ENCODE measurements at regions not wholly inside any gene's neighbourhood (a gene's known extent, or its start where the extent isn't known, plus 50 kb on each side); places are given as distances from the start of the nearest gene placed in this dataset.

- DNase-seq: no peak
- no peak overlapping the region for H3K4me3 ChIP-seq
- no peaks in the 10 kb centered on the region for H3K27me3 ChIP-seq (replicated peaks; ENCODE audit: insufficient read depth)
- H3K79me2 ChIP-seq (ENCODE audit: insufficient read depth): no peaks in the 10 kb centered on the region
- peaks cover 3% of the 10 kb centered on the region for H3K9me3 ChIP-seq (ENCODE audit: low read depth)
- H3K27ac ChIP-seq: no peak overlapping the region
- WGBS, 2 experiments (ENCODE audit: low coverage in 1 of 2, low lambda C conversion rate in 2 of 2, missing lambda C conversion rate in 2 of 2): 66 to 69% methylated on average over 5 of the region's 5 CpGs
- H3K4me1 ChIP-seq (ENCODE audit: insufficient read depth): no peaks in the 10 kb centered on the region
- H3K36me3 ChIP-seq (ENCODE audit: low read depth): no peaks in the 10 kb centered on the region
- in situ Hi-C loops (cut with MboI): no loop called here
- no peaks in the 10 kb centered on the region for H3F3A ChIP-seq (ENCODE audit: insufficient read depth)
- H3K9ac ChIP-seq: no peak overlapping the region
- H3K9me2 ChIP-seq (ENCODE audit: insufficient read depth): no peaks in the 10 kb centered on the region
- H2AFZ ChIP-seq: no peak overlapping the region
- no peak for TF ChIP-seq EZH2phosphoT487 (IDR thresholded peaks at IDR 0.05; ENCODE audit: insufficient read depth, low read depth)
- no peak for TF ChIP-seq EZH2 (IDR thresholded peaks at IDR 0.05; ENCODE audit: insufficient read depth, poor library complexity, severe bottlenecking)
- H4K20me1 ChIP-seq (ENCODE audit: insufficient read depth): no peaks in the 10 kb centered on the region
- H3K4me2 ChIP-seq (ENCODE audit: unreplicated experiment): no peak overlapping the region
Measured at GRCh38 chr7:46525876-46526275, 604.8 kb upstream of the IGFBP3 start.

DNA sequence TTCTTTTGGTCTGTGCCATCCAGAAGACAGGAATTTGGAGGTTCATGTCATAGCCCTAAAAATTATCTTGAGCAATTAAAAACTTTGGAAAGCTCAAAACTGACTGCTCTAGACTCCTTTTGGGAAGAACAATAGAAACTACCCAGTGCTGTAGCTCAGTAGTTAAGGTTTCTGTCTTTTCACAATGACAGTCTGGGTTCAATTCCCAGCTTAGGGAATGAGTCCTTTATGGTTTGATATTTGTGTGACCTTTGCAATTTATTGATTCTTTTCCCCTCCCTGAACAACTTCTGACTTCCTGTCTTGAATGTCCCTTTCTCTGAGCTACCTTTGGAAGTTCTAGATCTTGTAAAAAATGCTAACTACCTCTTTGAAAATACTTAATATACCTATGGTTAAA, 603.3 kb upstream of the IGFBP3 start:
- H4K20me1 ChIP-seq (ENCODE audit: insufficient read depth): no peaks in the 10 kb centered on the region
- H3K9me3 ChIP-seq (ENCODE audit: low read depth): no peaks in the 10 kb centered on the region
- H3F3A ChIP-seq (ENCODE audit: insufficient read depth): no peaks in the 10 kb centered on the region
- no peaks in the 10 kb centered on the region for H3K79me2 ChIP-seq (ENCODE audit: insufficient read depth)
- no peak overlapping the region for H3K4me3 ChIP-seq
- H3K36me3 ChIP-seq (ENCODE audit: low read depth): no peaks in the 10 kb centered on the region
- in situ Hi-C loops (cut with MboI): no loop called here
- H3K27me3 ChIP-seq (replicated peaks; ENCODE audit: insufficient read depth): no peaks in the 10 kb centered on the region
- no peak for TF ChIP-seq EZH2 (IDR thresholded peaks at IDR 0.05; ENCODE audit: insufficient read depth, poor library complexity, severe bottlenecking)
- no peak for TF ChIP-seq EZH2phosphoT487 (IDR thresholded peaks at IDR 0.05; ENCODE audit: insufficient read depth, low read depth)
- no peaks in the 10 kb centered on the region; the same call in 1 of the 2 replicates for H3K9me2 ChIP-seq (ENCODE audit: insufficient read depth)
- no peak overlapping the region for H3K4me2 ChIP-seq (ENCODE audit: unreplicated experiment)
- no peak overlapping the region; the same call in 1 of the 2 replicates for H2AFZ ChIP-seq
- no peak overlapping the region for H3K9ac ChIP-seq
- no peaks in the 10 kb centered on the region for H3K4me1 ChIP-seq (ENCODE audit: insufficient read depth)
- no peak overlapping the region for H3K27ac ChIP-seq
- DNase-seq: peak; percentile 8

DNA sequence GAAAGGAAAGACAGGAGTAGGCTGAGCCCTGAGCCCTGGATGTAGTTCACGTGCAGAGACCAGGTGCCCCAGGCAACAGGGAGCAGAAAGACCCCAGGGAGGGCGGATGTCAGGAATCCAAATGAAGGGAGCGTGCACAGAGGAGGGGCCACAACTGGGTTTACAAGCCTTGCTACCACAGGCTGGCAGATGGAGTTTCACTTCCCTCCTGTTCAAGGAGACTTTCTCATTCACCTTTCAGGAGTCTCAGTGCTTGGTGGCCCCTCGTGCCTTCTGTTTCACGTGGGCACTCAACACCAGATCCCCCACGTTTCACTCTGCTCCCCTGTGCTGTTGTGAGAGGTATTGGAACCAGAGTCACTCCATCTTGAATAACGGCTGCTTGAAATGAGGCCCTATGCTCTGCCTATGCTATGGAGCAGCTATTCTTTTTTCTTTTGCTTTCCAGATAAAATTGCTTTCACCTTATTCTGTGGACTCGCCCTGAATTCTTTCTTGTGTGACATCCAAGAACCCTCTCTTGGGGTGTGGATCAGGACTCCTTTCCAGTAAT, 601.4 kb upstream of the IGFBP3 start:
- H3K4me2 ChIP-seq (ENCODE audit: unreplicated experiment): no peak overlapping the region
- no peak for DNase-seq
- H2AFZ ChIP-seq: no peak overlapping the region
- in situ Hi-C loops (cut with MboI): no loop called here
- no peaks in the 10 kb centered on the region for H3K36me3 ChIP-seq (ENCODE audit: low read depth)
- no peaks in the 10 kb centered on the region for H3K9me3 ChIP-seq (ENCODE audit: low read depth)
- H3K4me1 ChIP-seq (ENCODE audit: insufficient read depth): no peaks in the 10 kb centered on the region
- H3K79me2 ChIP-seq (ENCODE audit: insufficient read depth): no peaks in the 10 kb centered on the region
- H3K4me3 ChIP-seq: no peak overlapping the region
- no peak overlapping the region for H3K27ac ChIP-seq
- H3K9me2 ChIP-seq (ENCODE audit: insufficient read depth): no peaks in the 10 kb centered on the region; the same call in 1 of the 2 replicates
- no peak overlapping the region for H3K9ac ChIP-seq
- TF ChIP-seq EZH2phosphoT487 (IDR thresholded peaks at IDR 0.05; ENCODE audit: insufficient read depth, low read depth) (no peak), EZH2 (IDR thresholded peaks at IDR 0.05; ENCODE audit: insufficient read depth, poor library complexity, severe bottlenecking) (no peak)
- no peaks in the 10 kb centered on the region for H3F3A ChIP-seq (ENCODE audit: insufficient read depth)
- WGBS, 2 experiments (ENCODE audit: low coverage in 1 of 2, low lambda C conversion rate in 2 of 2, missing lambda C conversion rate in 2 of 2): 91 to 92% methylated on average over 8 of the region's 8 CpGs
- H4K20me1 ChIP-seq (ENCODE audit: insufficient read depth): no peaks in the 10 kb centered on the region
- H3K27me3 ChIP-seq (replicated peaks; ENCODE audit: insufficient read depth): no peaks in the 10 kb centered on the region

DNA sequence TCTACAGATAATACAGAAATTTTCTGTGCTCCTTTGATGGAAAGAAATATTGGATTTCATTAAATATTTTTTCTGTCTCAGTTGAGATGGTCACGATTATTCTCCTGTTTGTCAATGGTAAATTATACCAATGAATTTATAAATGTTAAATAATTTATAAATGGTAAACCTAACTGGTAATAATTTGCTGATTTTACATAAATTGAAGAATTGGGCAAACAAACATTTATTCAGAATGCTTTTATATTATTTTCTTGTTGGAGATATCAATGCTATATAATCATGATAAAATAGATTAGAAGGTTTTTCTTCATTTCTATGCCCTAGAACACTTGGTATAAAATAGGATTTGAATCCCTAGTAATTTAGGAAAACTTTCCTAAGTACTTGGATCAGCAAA, 597.6 kb upstream of the IGFBP3 start:
- H3K36me3 ChIP-seq (ENCODE audit: low read depth): no peaks in the 10 kb centered on the region
- no peaks in the 10 kb centered on the region for H3K79me2 ChIP-seq (ENCODE audit: insufficient read depth)
- H3K4me2 ChIP-seq (ENCODE audit: unreplicated experiment): no peak overlapping the region
- no peak overlapping the region for H3K4me3 ChIP-seq
- TF ChIP-seq EZH2 (IDR thresholded peaks at IDR 0.05; ENCODE audit: insufficient read depth, poor library complexity, severe bottlenecking) (no peak), EZH2phosphoT487 (IDR thresholded peaks at IDR 0.05; ENCODE audit: insufficient read depth, low read depth) (no peak)
- H3F3A ChIP-seq (ENCODE audit: insufficient read depth): no peaks in the 10 kb centered on the region
- DNase-seq: no peak
- H3K27me3 ChIP-seq (replicated peaks; ENCODE audit: insufficient read depth): no peaks in the 10 kb centered on the region
- no peak overlapping the region; the same call in 1 of the 2 replicates for H2AFZ ChIP-seq
- H3K9ac ChIP-seq: no peak overlapping the region
- no peaks in the 10 kb centered on the region; the same call in 1 of the 2 replicates for H3K9me2 ChIP-seq (ENCODE audit: insufficient read depth)
- H3K4me1 ChIP-seq (ENCODE audit: insufficient read depth): no peaks in the 10 kb centered on the region
- H3K27ac ChIP-seq: no peak overlapping the region
- WGBS, 2 experiments (ENCODE audit: low coverage in 1 of 2, low lambda C conversion rate in 2 of 2, missing lambda C conversion rate in 2 of 2): 88 to 100% methylated on average over 1 of the region's 1 CpG
- no peaks in the 10 kb centered on the region for H3K9me3 ChIP-seq (ENCODE audit: low read depth)
- H4K20me1 ChIP-seq (ENCODE audit: insufficient read depth): no peaks in the 10 kb centered on the region
- in situ Hi-C loops (cut with MboI): no loop called here

All from GM23248 (cell line).